Endodermal cell (in vitro differentiated cells): ENCODE measurements at regions not wholly inside any gene's neighbourhood (a gene's known extent, or its start where the extent isn't known, plus 50 kb on each side); places are given as distances from the start of the nearest gene placed in this dataset.

Source experiments
- DNase-seq: peaks from one replicate; pipeline ENCODE4 v3.0.0-alpha.2; 2017
- H3K27ac ChIP-seq: 2 replicates; pipeline ENCODE4 v1.5.1; 2013; ENCODE audit warnings: mild to moderate bottlenecking, low read depth, low read length, moderate library complexity
- H3K27me3 ChIP-seq: 2 replicates; pipeline ENCODE4 v1.6.1; 2013; ENCODE audit warnings: mild to moderate bottlenecking, low read length, moderate library complexity; ENCODE audit not compliant: insufficient read depth, control insufficient read depth, poor library complexity, severe bottlenecking
- H3K36me3 ChIP-seq: 2 replicates; pipeline ENCODE4 v1.7.0; 2013; ENCODE audit warnings: mild to moderate bottlenecking, low read length, moderate library complexity; ENCODE audit not compliant: control insufficient read depth, insufficient read depth
- H3K4me1 ChIP-seq: one replicate; pipeline ENCODE4 v1.7.0; 2013; ENCODE audit warnings: low read length; ENCODE audit not compliant: control insufficient read depth, insufficient read depth
- H3K4me3 ChIP-seq: 2 replicates; pipeline ENCODE4 v1.5.1; 2013; ENCODE audit warnings: mild to moderate bottlenecking, low read length, moderate library complexity
- H3K9ac ChIP-seq: 2 replicates; pipeline ENCODE4 v1.6.1; 2013; ENCODE audit warnings: mild to moderate bottlenecking, low read length, moderate library complexity; ENCODE audit not compliant: poor library complexity, severe bottlenecking; ENCODE audit errors: extremely low read depth
- H3K9me3 ChIP-seq: 2 replicates; pipeline ENCODE4 v1.6.1; 2013; ENCODE audit warnings: mild to moderate bottlenecking, low read length, moderate library complexity; ENCODE audit not compliant: control insufficient read depth
- H3K27ac Mint-ChIP-seq: 2 replicates; pipeline ENCODE4 v1.8.0; 2020; ENCODE audit warnings: mixed read lengths
- H3K27me3 Mint-ChIP-seq: 2 replicates; pipeline ENCODE4 v1.8.0; 2021; ENCODE audit warnings: mild to moderate bottlenecking, mixed read lengths; ENCODE audit not compliant: insufficient read depth
- H3K36me3 Mint-ChIP-seq: 2 replicates; pipeline ENCODE4 v1.8.0; 2020; ENCODE audit warnings: low read depth, mixed read lengths
- H3K4me1 Mint-ChIP-seq: 2 replicates; pipeline ENCODE4 v1.8.0; 2020; ENCODE audit warnings: mixed read lengths
- H3K4me3 Mint-ChIP-seq: 2 replicates; pipeline ENCODE4 v1.8.0; 2020; ENCODE audit warnings: mild to moderate bottlenecking, moderate library complexity, mixed read lengths
- H3K9me3 Mint-ChIP-seq: 2 replicates; pipeline ENCODE4 v1.8.0; 2020; ENCODE audit warnings: mild to moderate bottlenecking, mixed read lengths
- CTCF ChIP-seq: fragments of 200-600 bp; sonication (generic); conservative IDR thresholded peaks from 2 replicates; pipeline ENCODE4 v1.5.0; 2021; ENCODE audit warnings: antibody characterized with exemption, mild to moderate bottlenecking
- WGBS, 2 experiments: methylation state at CpG; one replicate each; pipeline versions ENCODE4 v1.1.5 to v1.1.7; 2013; ENCODE audit warnings: missing lambda C conversion rate in 2 of 2, mixed read lengths in 1 of 2; ENCODE audit not compliant: insufficient coverage in 1 of 2, insufficient read length in 1 of 2; 5-methylcytosine and 5-hydroxymethylcytosine counted together

DNA sequence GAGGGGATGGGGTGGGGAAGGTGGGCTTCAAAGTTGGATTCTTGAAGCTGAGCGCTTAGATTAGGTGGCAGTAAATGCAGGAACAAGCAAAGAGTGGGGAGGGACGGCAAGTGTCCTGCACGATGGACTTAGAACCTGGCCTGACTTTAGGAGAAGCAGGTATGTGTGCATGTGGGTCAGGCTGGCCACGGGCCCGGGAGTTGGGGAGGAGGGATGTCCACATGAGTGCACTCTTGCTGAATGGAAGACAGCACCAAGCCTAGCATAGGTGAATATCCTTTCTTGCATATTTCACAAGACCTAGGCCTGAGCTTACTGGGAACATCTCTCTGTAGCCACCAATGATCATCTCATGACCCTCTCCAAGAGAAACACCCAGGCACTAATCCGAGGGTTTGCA, 96.1 kb downstream of the DDX1 start:
- H3K4me3 Mint-ChIP-seq = no peak overlapping the region

DNA sequence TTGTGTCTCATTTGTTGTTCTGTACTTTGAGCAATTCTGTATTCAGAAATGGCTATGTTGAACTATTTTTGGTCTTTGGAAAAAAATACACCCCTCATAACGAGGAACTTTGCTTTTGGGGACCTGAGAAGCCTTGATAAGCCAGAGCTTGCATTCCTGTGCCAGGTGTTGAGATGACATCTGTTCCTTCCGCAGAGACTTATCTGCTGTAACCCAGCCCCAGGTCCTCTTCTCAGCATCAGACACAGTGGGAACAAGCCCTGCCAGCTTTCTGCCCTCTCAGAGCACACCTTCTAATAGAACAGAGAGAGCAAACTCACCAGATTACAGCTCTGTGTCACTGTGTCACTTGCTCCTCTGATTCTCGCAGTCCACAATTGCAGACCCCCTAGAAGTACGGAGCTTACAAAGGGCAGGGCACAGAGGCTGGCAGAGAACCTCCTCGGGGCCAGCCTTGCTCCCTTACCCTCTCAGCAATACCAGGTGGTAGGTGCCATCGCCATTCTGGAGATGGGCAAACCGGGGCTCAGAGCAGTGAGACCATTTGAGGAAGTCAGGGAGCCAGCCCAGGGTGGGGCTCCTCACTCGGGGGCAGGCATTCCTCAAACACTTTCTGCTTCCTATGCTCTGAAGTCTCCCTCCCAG, 97.4 kb downstream of the DDX1 start:
- Histone ChIP-seq H3K9me3 (no peaks in the 10 kb centered on the region), H3K27me3 (no peaks in the 10 kb centered on the region), H3K36me3 (no peaks in the 10 kb centered on the region), H3K4me1 (no peaks in the 10 kb centered on the region), H3K27ac (no peak overlapping the region), H3K9ac (no peak overlapping the region), H3K4me3 (no peak overlapping the region)
- no peaks in the 10 kb centered on the region for H3K36me3 Mint-ChIP-seq
- no peak overlapping the region for H3K27ac Mint-ChIP-seq
- peaks cover 11% of the 10 kb centered on the region for H3K27me3 Mint-ChIP-seq
- 92 to 95% methylated on average over 4 to 8 of the region's 8 CpGs for WGBS, 2 experiments
- H3K4me1 Mint-ChIP-seq = no peaks in the 10 kb centered on the region
- no peak for TF ChIP-seq CTCF
- H3K4me3 Mint-ChIP-seq = no peak overlapping the region
- H3K9me3 Mint-ChIP-seq = no peaks in the 10 kb centered on the region
- no peak for DNase-seq

More for the DNA sequence above, 96.1 kb downstream of the DDX1 start:
- 90 to 100% methylated on average over 4 to 6 of the region's 6 CpGs for WGBS, 2 experiments
- Histone ChIP-seq H3K27ac (no peak overlapping the region), H3K36me3 (no peaks in the 10 kb centered on the region), H3K4me3 (no peak overlapping the region), H3K9me3 (no peaks in the 10 kb centered on the region), H3K9ac (no peak overlapping the region), H3K27me3 (no peaks in the 10 kb centered on the region), H3K4me1 (no peaks in the 10 kb centered on the region)
- Mint-ChIP-seq H3K4me1 (no peaks in the 10 kb centered on the region), H3K27me3 (peaks cover 11% of the 10 kb centered on the region), H3K9me3 (no peaks in the 10 kb centered on the region), H3K36me3 (no peaks in the 10 kb centered on the region), H3K27ac (no peak overlapping the region)
- DNase-seq = no peak
- no peak for TF ChIP-seq CTCF

DNA sequence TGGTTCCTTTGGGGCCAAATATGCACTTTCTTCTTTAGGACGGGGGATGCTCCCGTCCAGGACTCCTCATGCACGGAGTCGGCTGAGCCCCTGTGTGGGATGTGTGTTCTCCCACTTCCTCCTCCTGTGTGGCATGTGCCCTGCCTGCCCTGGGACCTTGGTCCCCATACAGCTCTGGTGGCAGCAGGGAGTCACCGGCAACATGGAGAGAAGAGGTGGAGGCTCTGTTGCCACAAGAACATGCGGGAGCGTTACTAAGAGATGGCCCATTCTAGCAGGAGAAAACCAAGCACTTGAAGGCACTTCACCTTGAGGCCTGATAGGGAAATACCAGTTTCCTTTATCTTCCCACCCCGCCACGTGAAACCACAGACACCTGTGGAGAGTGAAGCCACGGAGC, 98.0 kb downstream of the DDX1 start:
- no peak overlapping the region for H3K4me3 ChIP-seq
- no peaks in the 10 kb centered on the region for H3K36me3 ChIP-seq
- DNase-seq = no peak
- no peaks in the 10 kb centered on the region for H3K4me1 ChIP-seq
- H3K9me3 ChIP-seq = no peaks in the 10 kb centered on the region
- TF ChIP-seq CTCF = no peak
- H3K36me3 Mint-ChIP-seq = no peaks in the 10 kb centered on the region
- H3K9ac ChIP-seq = no peak overlapping the region
- H3K27ac Mint-ChIP-seq = no peak overlapping the region
- no peak overlapping the region for H3K4me3 Mint-ChIP-seq
- no peaks in the 10 kb centered on the region for H3K27me3 ChIP-seq
- no peaks in the 10 kb centered on the region for H3K4me1 Mint-ChIP-seq
- no peaks in the 10 kb centered on the region for H3K9me3 Mint-ChIP-seq
- H3K27ac ChIP-seq = no peak overlapping the region
- H3K27me3 Mint-ChIP-seq = peaks cover 11% of the 10 kb centered on the region
- WGBS, 2 experiments = 93 to 100% methylated on average over 3 to 10 of the region's 10 CpGs
